SU-DHL-6 (cell line): ENCODE measurements at regions not wholly inside any gene's neighbourhood (a gene's known extent, or its start where the extent isn't known, plus 50 kb on each side); places are given as distances from the start of the nearest gene placed in this dataset.

Source experiments
- H2AFZ ChIP-seq: fragments of 200-600 bp; sonication (generic); 2 replicates; pipeline ENCODE4 v1.6.1; 2014; ENCODE audit warnings: low read depth, mild to moderate bottlenecking, moderate library complexity, mixed read lengths, antibody characterized with exemption, low read length; ENCODE audit not compliant: severe bottlenecking
- H3F3A ChIP-seq: fragments of 200-600 bp; shearing (Covaris generic); 2 replicates; pipeline ENCODE4 v1.6.0; 2016; ENCODE audit warnings: antibody characterized with exemption, mild to moderate bottlenecking; ENCODE audit not compliant: insufficient read depth
- H3K27ac ChIP-seq: fragments of 200-600 bp; sonication (generic); 2 replicates; pipeline ENCODE4 v1.5.1; 2016; ENCODE audit warnings: low read depth, mild to moderate bottlenecking, low read length, moderate library complexity, mixed read lengths
- H3K27me3 ChIP-seq: fragments of 200-600 bp; sonication (generic), shearing (Covaris generic); 2 replicates; pipeline ENCODE4 v1.6.0; 2014; ENCODE audit warnings: mild to moderate bottlenecking, low read length
- H3K36me3 ChIP-seq: fragments of 200-600 bp; sonication (generic); 2 replicates; pipeline ENCODE4 v1.6.1; 2014; ENCODE audit warnings: mild to moderate bottlenecking, low read length, mixed read lengths
- H3K4me2 ChIP-seq: fragments of 300-600, 200-600 bp; shearing (Covaris generic), sonication (generic); 2 replicates; pipeline ENCODE4 v1.6.0; 2014; ENCODE audit warnings: low read length, low read depth, mild to moderate bottlenecking; ENCODE audit not compliant: poor library complexity, severe bottlenecking
- H3K4me3 ChIP-seq: fragments of 200-600 bp; sonication (generic); 2 replicates; pipeline ENCODE4 v1.5.1; 2014; ENCODE audit warnings: antibody characterized with exemption, low read length, mild to moderate bottlenecking, mixed read lengths; ENCODE audit not compliant: insufficient read depth, poor library complexity, severe bottlenecking
- H3K79me2 ChIP-seq: fragments of 200-600 bp; sonication (generic); 2 replicates; pipeline ENCODE4 v1.6.1; 2014; ENCODE audit warnings: mild to moderate bottlenecking, low read length, moderate library complexity; ENCODE audit not compliant: insufficient read depth
- H3K9ac ChIP-seq: fragments of 200-600 bp; sonication (generic); 2 replicates; pipeline ENCODE4 v1.7.0; 2014; ENCODE audit warnings: mild to moderate bottlenecking, low read length
- H3K9me2 ChIP-seq: fragments of 200-600 bp; sonication (generic); replicated peaks from 2 replicates; pipeline ENCODE4 v1.6.1; 2014; ENCODE audit warnings: low read length; ENCODE audit not compliant: insufficient read depth
- H3K9me3 ChIP-seq: fragments of 200-600 bp; sonication (generic); 2 replicates; pipeline ENCODE4 v1.6.1; 2014; ENCODE audit warnings: low read length, mixed read lengths; ENCODE audit not compliant: insufficient read depth
- H4K20me1 ChIP-seq: fragments of 200-600 bp; sonication (generic); 2 replicates; pipeline ENCODE4 v1.6.1; 2014; ENCODE audit warnings: low read depth, mild to moderate bottlenecking, antibody characterized with exemption, low read length, moderate library complexity, mixed read lengths
- CTCF ChIP-seq: fragments of 200-600 bp; sonication (generic); IDR thresholded peaks from one replicate; pipeline ENCODE4 v1.5.1; 2017; ENCODE audit warnings: antibody characterized with exemption, mild to moderate bottlenecking, low read length, moderate library complexity; ENCODE audit not compliant: insufficient read depth, poor library complexity, severe bottlenecking
- EZH2phosphoT487 ChIP-seq: fragments of 200-600 bp; sonication (generic), shearing (Covaris generic); conservative IDR thresholded peaks from 2 replicates; pipeline ENCODE4 v1.6.1; 2018; ENCODE audit warnings: mild to moderate bottlenecking, antibody characterized with exemption, low read length, moderate library complexity, mixed read lengths

- Histone ChIP-seq H3F3A (0 out of 2 replicates have a peak, but pooled peaks cover 7% of the 10 kb centered on the region), H3K27me3 (no peaks in the 10 kb centered on the region), H3K9ac (no peak overlapping the region), H3K9me3 (peaks cover 8% of the 10 kb centered on the region; the same call in 1 of the 2 replicates), H3K36me3 (peaks cover 9% of the 10 kb centered on the region; the same call in 1 of the 2 replicates), H3K9me2 (no peaks in the 10 kb centered on the region), H3K27ac (no peak overlapping the region), H3K4me2 (no peak overlapping the region), H3K79me2 (no peaks in the 10 kb centered on the region), H3K4me3 (no peak overlapping the region), H2AFZ (no peak overlapping the region), H4K20me1 (no peaks in the 10 kb centered on the region)
- TF ChIP-seq EZH2phosphoT487 (no peak), CTCF (no peak)
Observed at GRCh38 chr1:221800831-221801230, 58.9 kb upstream of the DUSP10 start.

- H3K36me3 ChIP-seq, result peaks cover 9% of the 10 kb centered on the region; the same call in 1 of the 2 replicates
- H3K27me3 ChIP-seq, result no peaks in the 10 kb centered on the region
- H4K20me1 ChIP-seq, result no peaks in the 10 kb centered on the region
- H3K79me2 ChIP-seq, result no peaks in the 10 kb centered on the region
- no peak overlapping the region for H3K4me3 ChIP-seq
- no peaks in the 10 kb centered on the region for H3K9me2 ChIP-seq
- peaks cover 8% of the 10 kb centered on the region; the same call in 1 of the 2 replicates for H3K9me3 ChIP-seq
- H3K27ac ChIP-seq, result no peak overlapping the region
- H3K4me2 ChIP-seq, result no peak overlapping the region
- H2AFZ ChIP-seq, result no peak overlapping the region
- no peak overlapping the region for H3K9ac ChIP-seq
- no peaks in the 10 kb centered on the region for H3F3A ChIP-seq
- TF ChIP-seq EZH2phosphoT487, result no peak
Observed at GRCh38 chr1:221797506-221797905, 55.6 kb upstream of the DUSP10 start.

- Histone ChIP-seq H3F3A (no peaks in the 10 kb centered on the region), H3K36me3 (peaks cover 9% of the 10 kb centered on the region; the same call in 1 of the 2 replicates), H3K9me2 (no peaks in the 10 kb centered on the region), H3K9ac (no peak overlapping the region), H2AFZ (no peak overlapping the region), H3K4me2 (no peak overlapping the region), H3K27ac (no peak overlapping the region), H3K27me3 (no peaks in the 10 kb centered on the region), H3K9me3 (peaks cover 8% of the 10 kb centered on the region; the same call in 1 of the 2 replicates), H4K20me1 (no peaks in the 10 kb centered on the region), H3K79me2 (no peaks in the 10 kb centered on the region), H3K4me3 (no peak overlapping the region)
- no peak for TF ChIP-seq CTCF
- TF ChIP-seq EZH2phosphoT487, result no peak
Observed at GRCh38 chr1:221796700-221797099, 54.8 kb upstream of the DUSP10 start.

- Histone ChIP-seq H3K9me3 (peaks cover 8% of the 10 kb centered on the region; the same call in 1 of the 2 replicates), H3K27me3 (no peaks in the 10 kb centered on the region), H3K9ac (no peak overlapping the region), H3K4me2 (no peak overlapping the region), H3K9me2 (no peaks in the 10 kb centered on the region), H3K4me3 (no peak overlapping the region), H4K20me1 (no peaks in the 10 kb centered on the region), H3K27ac (no peak overlapping the region), H3K36me3 (peaks cover 9% of the 10 kb centered on the region; the same call in 1 of the 2 replicates), H3K79me2 (no peaks in the 10 kb centered on the region), H3F3A (no peaks in the 10 kb centered on the region), H2AFZ (no peak overlapping the region)
- TF ChIP-seq CTCF (no peak), EZH2phosphoT487 (no peak)
Observed at GRCh38 chr1:221795380-221795779, 53.5 kb upstream of the DUSP10 start.
